ENCODE measurements at regions not wholly inside any gene's neighbourhood (a gene's known extent, or its start where the extent isn't known, plus 50 kb on each side); places are given as distances from the start of the nearest gene placed in this dataset.

DNA sequence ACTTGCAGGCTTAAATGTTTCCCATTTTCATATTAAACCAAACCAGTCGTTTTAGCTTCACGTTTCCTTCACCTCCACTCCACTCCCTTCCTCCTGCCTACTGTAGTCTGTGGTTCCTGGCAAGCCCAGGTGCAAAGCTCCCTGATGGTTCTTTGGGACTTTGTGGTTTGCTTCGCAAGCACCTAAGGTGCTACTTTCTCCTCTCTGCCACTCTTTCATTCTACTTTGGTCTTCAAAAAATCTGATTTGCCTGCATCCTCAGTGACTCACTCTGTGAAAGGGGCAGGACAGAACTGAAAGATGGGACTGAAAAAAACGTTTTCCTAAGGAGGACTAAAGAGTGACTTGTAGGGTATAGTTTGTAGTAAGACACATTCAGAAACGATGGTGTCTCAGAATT lies 228.4 kb downstream of the CYRIA start:
- Histone ChIP-seq H3K27ac (no peak overlapping the region), H3K27me3 (no peaks in the 10 kb centered on the region), H3K4me3 (no peak overlapping the region), H3K9me3 (no peaks in the 10 kb centered on the region), H3K36me3 (no peaks in the 10 kb centered on the region), H3K4me1 (no peaks in the 10 kb centered on the region)
- TF ChIP-seq, protein P1, sequence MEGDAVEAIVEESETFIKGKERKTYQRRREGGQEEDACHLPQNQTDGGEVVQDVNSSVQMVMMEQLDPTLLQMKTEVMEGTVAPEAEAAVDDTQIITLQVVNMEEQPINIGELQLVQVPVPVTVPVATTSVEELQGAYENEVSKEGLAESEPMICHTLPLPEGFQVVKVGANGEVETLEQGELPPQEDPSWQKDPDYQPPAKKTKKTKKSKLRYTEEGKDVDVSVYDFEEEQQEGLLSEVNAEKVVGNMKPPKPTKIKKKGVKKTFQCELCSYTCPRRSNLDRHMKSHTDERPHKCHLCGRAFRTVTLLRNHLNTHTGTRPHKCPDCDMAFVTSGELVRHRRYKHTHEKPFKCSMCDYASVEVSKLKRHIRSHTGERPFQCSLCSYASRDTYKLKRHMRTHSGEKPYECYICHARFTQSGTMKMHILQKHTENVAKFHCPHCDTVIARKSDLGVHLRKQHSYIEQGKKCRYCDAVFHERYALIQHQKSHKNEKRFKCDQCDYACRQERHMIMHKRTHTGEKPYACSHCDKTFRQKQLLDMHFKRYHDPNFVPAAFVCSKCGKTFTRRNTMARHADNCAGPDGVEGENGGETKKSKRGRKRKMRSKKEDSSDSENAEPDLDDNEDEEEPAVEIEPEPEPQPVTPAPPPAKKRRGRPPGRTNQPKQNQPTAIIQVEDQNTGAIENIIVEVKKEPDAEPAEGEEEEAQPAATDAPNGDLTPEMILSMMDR (IDR thresholded peaks at IDR 0.05) = no peak
- no peak for DNase-seq (ENCODE audit: low spot score)

DNA sequence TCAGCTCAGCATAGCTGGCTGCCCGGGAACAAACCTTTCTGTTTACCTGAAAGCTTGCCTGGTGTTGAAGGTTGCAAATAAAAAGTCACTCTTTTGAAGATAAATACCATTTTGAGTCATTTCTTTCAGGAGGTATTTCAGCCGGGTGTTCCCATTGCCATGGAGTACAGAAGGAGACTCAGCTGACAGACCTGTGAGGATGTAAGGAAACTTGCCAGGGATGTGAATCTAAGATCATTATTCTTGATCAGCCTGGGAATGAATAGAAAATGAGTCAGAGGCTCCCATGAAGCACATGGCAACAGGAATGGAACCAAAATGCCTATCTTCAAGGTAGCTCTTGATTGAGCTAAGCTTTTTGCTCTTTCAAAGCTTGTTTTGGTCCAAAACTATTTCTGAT lies 231.2 kb downstream of the CYRIA start:
- Histone ChIP-seq H3K27ac (no peak overlapping the region), H3K4me3 (no peak overlapping the region), H3K36me3 (no peaks in the 10 kb centered on the region), H3K4me1 (no peaks in the 10 kb centered on the region), H3K9me3 (no peaks in the 10 kb centered on the region), H3K27me3 (no peaks in the 10 kb centered on the region)
- no peak for DNase-seq (ENCODE audit: low spot score)
- TF ChIP-seq, protein P1 (IDR thresholded peaks at IDR 0.05) = no peak

DNA sequence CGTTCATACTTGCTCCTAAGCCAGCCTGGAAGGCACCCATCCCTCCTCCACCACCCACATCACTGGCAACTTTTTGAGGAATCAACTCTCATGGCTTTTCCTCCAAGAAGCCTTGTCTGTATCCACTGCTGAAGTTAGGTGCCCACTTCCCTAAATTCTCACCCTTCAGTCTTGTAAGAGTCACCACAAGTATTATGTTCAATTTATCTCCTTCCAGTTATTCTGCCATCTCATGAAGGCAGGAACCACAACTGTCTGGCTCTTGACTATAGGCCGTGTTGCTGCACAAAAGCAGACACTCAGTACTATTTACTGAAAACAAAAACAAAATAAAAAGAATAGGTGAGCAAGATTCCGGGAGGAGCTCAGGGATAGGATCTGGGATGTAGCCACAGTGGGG lies 234.8 kb downstream of the CYRIA start:
- no peak for DNase-seq (ENCODE audit: low spot score)
- no peak overlapping the region for H3K27ac ChIP-seq
- H3K27me3 ChIP-seq = no peaks in the 10 kb centered on the region
- H3K4me1 ChIP-seq = peaks cover 0 to 3% of the 10 kb centered on the region in 2 donors
- TF ChIP-seq, protein P1 (IDR thresholded peaks at IDR 0.05) = no peak
- H3K4me3 ChIP-seq = no peak overlapping the region
- H3K36me3 ChIP-seq = no peaks in the 10 kb centered on the region
- no peaks in the 10 kb centered on the region for H3K9me3 ChIP-seq

DNA sequence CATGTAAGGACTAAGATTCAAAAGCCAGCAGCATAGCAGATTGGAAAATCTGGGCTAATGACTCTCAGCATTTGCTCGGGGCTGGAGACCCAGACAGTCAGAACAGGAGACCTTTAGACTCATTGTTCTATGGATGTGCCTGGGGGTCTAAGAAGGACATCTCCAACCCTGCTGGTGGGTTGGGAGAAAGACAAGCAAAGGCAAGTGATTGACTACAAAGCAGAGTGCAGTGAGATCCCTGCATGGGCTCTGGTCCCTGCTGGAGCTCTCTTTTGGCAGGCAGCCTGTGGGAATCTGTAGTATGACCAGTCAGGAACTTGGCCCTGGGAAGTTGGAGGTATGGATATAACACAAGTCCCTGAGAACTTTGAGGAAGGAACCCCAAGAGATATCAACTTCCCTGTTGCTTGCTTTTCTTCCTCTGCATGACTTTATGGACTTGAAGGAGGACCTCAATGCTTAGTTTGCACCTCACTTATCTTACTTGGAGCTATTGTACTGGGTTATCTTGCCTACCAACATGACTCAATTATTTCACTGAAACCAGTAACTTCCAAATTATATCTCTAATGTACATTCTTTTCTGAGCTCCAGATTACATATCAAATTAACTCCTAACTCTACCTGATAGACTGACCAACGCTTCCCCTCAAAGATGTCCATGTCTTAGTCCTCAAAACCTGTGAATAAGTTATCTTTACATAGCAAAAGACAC lies 236.0 kb downstream of the CYRIA start:
- Histone ChIP-seq H3K36me3 (no peaks in the 10 kb centered on the region), H3K4me1 (peaks cover 0 to 5% of the 10 kb centered on the region in 2 donors), H3K9me3 (no peaks in the 10 kb centered on the region), H3K27me3 (no peaks in the 10 kb centered on the region), H3K4me3 (no peak overlapping the region), H3K27ac (no peak overlapping the region)
- TF ChIP-seq, protein P1 (IDR thresholded peaks at IDR 0.05) = no peak
- no peak for DNase-seq (ENCODE audit: low spot score)

DNA sequence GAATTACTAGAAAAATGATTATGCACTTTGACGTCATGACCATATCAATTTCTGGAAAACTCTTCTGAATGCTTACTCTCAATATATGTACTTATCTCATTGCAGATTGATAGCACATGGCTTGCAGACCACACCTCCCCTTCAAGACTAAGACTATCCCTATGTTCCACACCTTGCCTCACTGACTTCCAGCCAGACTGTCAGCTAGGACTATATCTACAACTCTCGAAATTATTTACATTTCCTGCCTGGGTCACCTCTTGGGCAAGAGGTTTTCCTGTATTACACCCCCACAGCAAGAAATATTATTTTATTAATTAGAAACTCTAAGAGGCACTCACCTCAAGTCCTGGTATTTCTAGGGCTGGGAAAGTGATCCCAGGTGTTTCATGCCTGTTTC lies 236.6 kb downstream of the CYRIA start:
- TF ChIP-seq, protein P1 (IDR thresholded peaks at IDR 0.05) = no peak
- Histone ChIP-seq H3K36me3 (no peaks in the 10 kb centered on the region), H3K4me1 (peaks cover 0 to 5% of the 10 kb centered on the region in 2 donors), H3K27me3 (no peaks in the 10 kb centered on the region), H3K27ac (no peak overlapping the region), H3K4me3 (no peak overlapping the region), H3K9me3 (no peaks in the 10 kb centered on the region)
- no peak for DNase-seq (ENCODE audit: low spot score)
